ENCODE measurements at regions not wholly inside any gene's neighbourhood (a gene's known extent, or its start where the extent isn't known, plus 50 kb on each side); places are given as distances from the start of the nearest gene placed in this dataset.
"Not testable (repeated sequence)": the region's sequence is repeated elsewhere in the genome, so short reads cannot be mapped to it uniquely, and the experiment has no call there.

- no peak for DNase-seq
Observed at GRCh38 chr4:3611778-3612177, 79.6 kb upstream of the LRPAP1 start.

GRCh38 chr4:3610851-3611250, 78.6 kb upstream of the LRPAP1 start:
- DNase-seq, result not testable (repeated sequence)

- not testable (repeated sequence) for DNase-seq
Observed at GRCh38 chr4:3609905-3610304, 77.7 kb upstream of the LRPAP1 start.

- DNase-seq, result no peak
Observed at GRCh38 chr4:3607690-3608552, 75.7 kb upstream of the LRPAP1 start.

GRCh38 chr4:3606850-3607249, 74.6 kb upstream of the LRPAP1 start:
- DNase-seq, result not testable (repeated sequence)

GRCh38 chr4:3606271-3606670, 74.0 kb upstream of the LRPAP1 start:
- DNase-seq, result not testable (repeated sequence)

GRCh38 chr4:3605491-3605890, 73.3 kb upstream of the LRPAP1 start:
- DNase-seq, result no peak

- not testable (repeated sequence) for DNase-seq
Observed at GRCh38 chr4:3602886-3603645, 70.8 kb upstream of the LRPAP1 start.

- DNase-seq, result no peak
Observed at GRCh38 chr4:3601992-3602391, 69.8 kb upstream of the LRPAP1 start.

- not testable (repeated sequence) for DNase-seq
Observed at GRCh38 chr4:3601108-3601690, 69.0 kb upstream of the LRPAP1 start.

GRCh38 chr4:3599951-3600350, 67.7 kb upstream of the LRPAP1 start:
- DNase-seq, result no peak

- no peak for DNase-seq
Observed at GRCh38 chr4:3598695-3599227, 66.5 kb upstream of the LRPAP1 start.

GRCh38 chr4:3597896-3598505, 65.8 kb upstream of the LRPAP1 start:
- not testable (repeated sequence) for DNase-seq

GRCh38 chr4:3596957-3597733, 64.9 kb upstream of the LRPAP1 start:
- not testable (repeated sequence) for DNase-seq

- DNase-seq, result not testable (repeated sequence)
Observed at GRCh38 chr4:3595627-3596291, 63.5 kb upstream of the LRPAP1 start.

GRCh38 chr4:3594751-3595150, 62.5 kb upstream of the LRPAP1 start:
- not testable (repeated sequence) for DNase-seq

- peak; percentile 26 for DNase-seq
Observed at GRCh38 chr4:3589946-3590924, 58.0 kb upstream of the LRPAP1 start.

- DNase-seq, result not testable (repeated sequence)
Observed at GRCh38 chr4:3589379-3589778, 57.2 kb upstream of the LRPAP1 start.

GRCh38 chr4:3588517-3589194, 56.4 kb upstream of the LRPAP1 start:
- DNase-seq, result not testable (repeated sequence)
